SU-DHL-6 (cell line): ENCODE measurements at regions not wholly inside any gene's neighbourhood (a gene's known extent, or its start where the extent isn't known, plus 50 kb on each side); places are given as distances from the start of the nearest gene placed in this dataset.

ENCODE experiments used
- H2AFZ ChIP-seq: fragments of 200-600 bp; sonication (generic); 2 replicates; pipeline ENCODE4 v1.6.1; 2014; ENCODE audit warnings: low read depth, mild to moderate bottlenecking, moderate library complexity, mixed read lengths, antibody characterized with exemption, low read length; ENCODE audit not compliant: severe bottlenecking
- H3F3A ChIP-seq: fragments of 200-600 bp; shearing (Covaris generic); 2 replicates; pipeline ENCODE4 v1.6.0; 2016; ENCODE audit warnings: antibody characterized with exemption, mild to moderate bottlenecking; ENCODE audit not compliant: insufficient read depth
- H3K27ac ChIP-seq: fragments of 200-600 bp; sonication (generic); 2 replicates; pipeline ENCODE4 v1.5.1; 2016; ENCODE audit warnings: low read depth, mild to moderate bottlenecking, low read length, moderate library complexity, mixed read lengths
- H3K27me3 ChIP-seq: fragments of 200-600 bp; sonication (generic), shearing (Covaris generic); 2 replicates; pipeline ENCODE4 v1.6.0; 2014; ENCODE audit warnings: mild to moderate bottlenecking, low read length
- H3K36me3 ChIP-seq: fragments of 200-600 bp; sonication (generic); 2 replicates; pipeline ENCODE4 v1.6.1; 2014; ENCODE audit warnings: mild to moderate bottlenecking, low read length, mixed read lengths
- H3K4me2 ChIP-seq: fragments of 300-600, 200-600 bp; shearing (Covaris generic), sonication (generic); 2 replicates; pipeline ENCODE4 v1.6.0; 2014; ENCODE audit warnings: low read length, low read depth, mild to moderate bottlenecking; ENCODE audit not compliant: poor library complexity, severe bottlenecking
- H3K4me3 ChIP-seq: fragments of 200-600 bp; sonication (generic); 2 replicates; pipeline ENCODE4 v1.5.1; 2014; ENCODE audit warnings: antibody characterized with exemption, low read length, mild to moderate bottlenecking, mixed read lengths; ENCODE audit not compliant: insufficient read depth, poor library complexity, severe bottlenecking
- H3K79me2 ChIP-seq: fragments of 200-600 bp; sonication (generic); 2 replicates; pipeline ENCODE4 v1.6.1; 2014; ENCODE audit warnings: mild to moderate bottlenecking, low read length, moderate library complexity; ENCODE audit not compliant: insufficient read depth
- H3K9ac ChIP-seq: fragments of 200-600 bp; sonication (generic); 2 replicates; pipeline ENCODE4 v1.7.0; 2014; ENCODE audit warnings: mild to moderate bottlenecking, low read length
- H3K9me2 ChIP-seq: fragments of 200-600 bp; sonication (generic); replicated peaks from 2 replicates; pipeline ENCODE4 v1.6.1; 2014; ENCODE audit warnings: low read length; ENCODE audit not compliant: insufficient read depth
- H3K9me3 ChIP-seq: fragments of 200-600 bp; sonication (generic); 2 replicates; pipeline ENCODE4 v1.6.1; 2014; ENCODE audit warnings: low read length, mixed read lengths; ENCODE audit not compliant: insufficient read depth
- H4K20me1 ChIP-seq: fragments of 200-600 bp; sonication (generic); 2 replicates; pipeline ENCODE4 v1.6.1; 2014; ENCODE audit warnings: low read depth, mild to moderate bottlenecking, antibody characterized with exemption, low read length, moderate library complexity, mixed read lengths
- CTCF ChIP-seq: fragments of 200-600 bp; sonication (generic); IDR thresholded peaks from one replicate; pipeline ENCODE4 v1.5.1; 2017; ENCODE audit warnings: antibody characterized with exemption, mild to moderate bottlenecking, low read length, moderate library complexity; ENCODE audit not compliant: insufficient read depth, poor library complexity, severe bottlenecking
- EZH2phosphoT487 ChIP-seq: fragments of 200-600 bp; sonication (generic), shearing (Covaris generic); conservative IDR thresholded peaks from 2 replicates; pipeline ENCODE4 v1.6.1; 2018; ENCODE audit warnings: mild to moderate bottlenecking, antibody characterized with exemption, low read length, moderate library complexity, mixed read lengths

DNA sequence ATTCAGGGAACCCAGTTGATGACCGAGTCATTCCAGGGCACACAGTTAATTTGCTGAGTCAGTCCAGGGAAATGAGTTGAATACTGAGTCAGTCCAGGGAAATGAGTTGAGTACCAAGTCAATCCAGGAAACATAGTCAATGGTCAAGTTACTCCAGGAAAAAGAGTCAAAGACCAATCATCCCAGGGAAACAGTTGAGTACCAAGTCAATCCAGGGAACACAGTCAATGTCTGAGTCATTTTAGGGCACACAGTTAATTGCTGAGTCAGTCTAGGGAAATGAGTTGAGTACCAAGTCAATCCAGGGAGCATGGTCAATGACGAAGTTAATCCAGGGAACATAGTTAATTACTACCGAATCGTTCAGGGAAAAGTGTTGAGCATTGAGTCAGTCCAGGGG, 754.4 kb downstream of the NLGN4X start:
- H3K27me3 ChIP-seq, result no peaks in the 10 kb centered on the region
- no peak overlapping the region for H3K27ac ChIP-seq
- H3K4me2 ChIP-seq, result no peak overlapping the region
- no peak overlapping the region for H2AFZ ChIP-seq
- no peak overlapping the region for H3K9ac ChIP-seq
- no peaks in the 10 kb centered on the region for H3K9me3 ChIP-seq
- no peaks in the 10 kb centered on the region for H3K36me3 ChIP-seq
- TF ChIP-seq CTCF (no peak), EZH2phosphoT487 (no peak)
- H4K20me1 ChIP-seq, result no peaks in the 10 kb centered on the region
- no peaks in the 10 kb centered on the region for H3K9me2 ChIP-seq
- H3K4me3 ChIP-seq, result no peak overlapping the region
- H3F3A ChIP-seq, result no peaks in the 10 kb centered on the region
- H3K79me2 ChIP-seq, result no peaks in the 10 kb centered on the region

- no peak for TF ChIP-seq CTCF
- no peak for TF ChIP-seq EZH2phosphoT487
- H3K36me3 ChIP-seq, result no peaks in the 10 kb centered on the region
- H3K9me2 ChIP-seq, result no peaks in the 10 kb centered on the region
- H3K9ac ChIP-seq, result no peak overlapping the region
- H3K9me3 ChIP-seq, result no peaks in the 10 kb centered on the region
- H3F3A ChIP-seq, result no peaks in the 10 kb centered on the region
- H3K4me2 ChIP-seq, result no peak overlapping the region
- no peaks in the 10 kb centered on the region for H3K27me3 ChIP-seq
- H3K4me3 ChIP-seq, result no peak overlapping the region
- no peak overlapping the region for H2AFZ ChIP-seq
- no peaks in the 10 kb centered on the region for H4K20me1 ChIP-seq
- H3K79me2 ChIP-seq, result no peaks in the 10 kb centered on the region
- H3K27ac ChIP-seq, result no peak overlapping the region
Observed at GRCh38 chrX:5458300-5458842, 770.3 kb downstream of the NLGN4X start.

- no peaks in the 10 kb centered on the region for H3K79me2 ChIP-seq
- no peak for TF ChIP-seq EZH2phosphoT487
- no peaks in the 10 kb centered on the region for H3K36me3 ChIP-seq
- H3K27ac ChIP-seq, result no peak overlapping the region
- no peaks in the 10 kb centered on the region for H4K20me1 ChIP-seq
- H3K9ac ChIP-seq, result no peak overlapping the region
- H3K4me2 ChIP-seq, result no peak overlapping the region
- no peaks in the 10 kb centered on the region for H3K9me3 ChIP-seq
- H3F3A ChIP-seq, result no peaks in the 10 kb centered on the region
- H3K4me3 ChIP-seq, result no peak overlapping the region
- H3K27me3 ChIP-seq, result no peaks in the 10 kb centered on the region
- H3K9me2 ChIP-seq, result no peaks in the 10 kb centered on the region
- H2AFZ ChIP-seq, result no peak overlapping the region
Observed at GRCh38 chrX:5449323-5449722, 779.3 kb downstream of the NLGN4X start.

- no peaks in the 10 kb centered on the region for H3K36me3 ChIP-seq
- TF ChIP-seq EZH2phosphoT487 (no peak), CTCF (no peak)
- H3K4me3 ChIP-seq, result no peak overlapping the region
- no peaks in the 10 kb centered on the region for H3K79me2 ChIP-seq
- no peaks in the 10 kb centered on the region for H3K27me3 ChIP-seq
- H3K4me2 ChIP-seq, result no peak overlapping the region
- no peaks in the 10 kb centered on the region for H4K20me1 ChIP-seq
- no peak overlapping the region for H3K9ac ChIP-seq
- H3K9me2 ChIP-seq, result no peaks in the 10 kb centered on the region
- no peaks in the 10 kb centered on the region for H3F3A ChIP-seq
- H2AFZ ChIP-seq, result no peak overlapping the region
- H3K9me3 ChIP-seq, result no peaks in the 10 kb centered on the region
- no peak overlapping the region for H3K27ac ChIP-seq
Observed at GRCh38 chrX:5431823-5432222, 796.8 kb downstream of the NLGN4X start.
